Astrocyte (in vitro differentiated cells and primary cell): ENCODE measurements at regions not wholly inside any gene's neighbourhood (a gene's known extent, or its start where the extent isn't known, plus 50 kb on each side); places are given as distances from the start of the nearest gene placed in this dataset.
A peak's percentile ranks its signal among the peaks of the same experiment; 100 is the strongest.

Source experiments
- DNase-seq: peaks from one replicate; pipeline ENCODE4 v3.0.0-alpha.2; 2010; ENCODE audit warnings: low read depth
- FAIRE-seq: peaks from 2 replicates; lab custom pipeline; 2011; peaks lifted over from hg19 to GRCh38; lab: Jason Lieb, UNC
- H2AFZ ChIP-seq: 2 replicates; pipeline ENCODE4 v1.6.0; 2012; ENCODE audit warnings: low read depth, low read length, inconsistent platforms
- H3K27ac ChIP-seq: 2 replicates; pipeline ENCODE4 v1.5.1; 2011; ENCODE audit warnings: low read depth, low read length, inconsistent platforms
- H3K27me3 ChIP-seq: 2 replicates; pipeline ENCODE4 v1.6.0; 2011; ENCODE audit warnings: low read length, inconsistent platforms; ENCODE audit not compliant: insufficient read depth
- H3K36me3 ChIP-seq: 2 replicates; pipeline ENCODE4 v1.5.1; 2011; ENCODE audit warnings: low read length, inconsistent platforms; ENCODE audit not compliant: insufficient read depth
- H3K4me1 ChIP-seq: 2 replicates; pipeline ENCODE4 v1.5.1; 2011; ENCODE audit warnings: low read length, inconsistent platforms; ENCODE audit not compliant: insufficient read depth
- H3K4me2 ChIP-seq: 2 replicates; pipeline ENCODE4 v1.6.0; 2012; ENCODE audit warnings: low read length, inconsistent platforms
- H3K4me3 ChIP-seq: 2 replicates; pipeline ENCODE4 v1.5.1; 2011; ENCODE audit warnings: low read depth, mild to moderate bottlenecking, low read length, inconsistent platforms; ENCODE audit not compliant: insufficient read depth
- H3K79me2 ChIP-seq: 2 replicates; pipeline ENCODE4 v1.6.0; 2012; ENCODE audit warnings: mild to moderate bottlenecking, low read length, inconsistent platforms; ENCODE audit not compliant: insufficient read depth
- H3K9ac ChIP-seq: 2 replicates; pipeline ENCODE4 v1.6.0; 2012; ENCODE audit warnings: mild to moderate bottlenecking, low read length, inconsistent platforms
- H3K9me3 ChIP-seq: 2 replicates; pipeline ENCODE4 v1.5.1; 2012; ENCODE audit warnings: low read depth, mild to moderate bottlenecking, low read length, inconsistent platforms; ENCODE audit not compliant: insufficient read depth
- H4K20me1 ChIP-seq: 2 replicates; pipeline ENCODE4 v1.6.0; 2012; ENCODE audit warnings: low read length, inconsistent platforms; ENCODE audit not compliant: insufficient read depth
- H3K27ac Mint-ChIP-seq: one replicate; pipeline ENCODE4 v1.8.0; 2021; ENCODE audit warnings: mild to moderate bottlenecking, mixed read lengths; ENCODE audit not compliant: unreplicated experiment
- H3K27me3 Mint-ChIP-seq: one replicate; pipeline ENCODE4 v1.8.0; 2021; ENCODE audit warnings: low read depth, mixed read lengths; ENCODE audit not compliant: unreplicated experiment
- H3K36me3 Mint-ChIP-seq: one replicate; pipeline ENCODE4 v1.8.0; 2021; ENCODE audit warnings: low read depth, mixed read lengths; ENCODE audit not compliant: unreplicated experiment
- H3K4me1 Mint-ChIP-seq: one replicate; pipeline ENCODE4 v1.8.0; 2021; ENCODE audit warnings: low read depth, mixed read lengths; ENCODE audit not compliant: unreplicated experiment
- H3K4me3 Mint-ChIP-seq: one replicate; pipeline ENCODE4 v1.8.0; 2021; ENCODE audit warnings: mild to moderate bottlenecking, moderate library complexity, mixed read lengths; ENCODE audit not compliant: unreplicated experiment
- H3K9me3 Mint-ChIP-seq: one replicate; pipeline ENCODE4 v1.8.0; 2021; ENCODE audit warnings: mild to moderate bottlenecking, mixed read lengths; ENCODE audit not compliant: unreplicated experiment
- CTCF ChIP-seq: IDR thresholded peaks from 2 replicates; pipeline ENCODE4 v1.5.1; 2011; ENCODE audit warnings: low read depth, mild to moderate bottlenecking, inconsistent platforms, low read length, moderate library complexity; ENCODE audit not compliant: insufficient read depth
- EZH2 ChIP-seq: IDR thresholded peaks from 2 replicates; pipeline ENCODE4 v1.6.1; 2012; ENCODE audit warnings: mild to moderate bottlenecking, low read length, inconsistent platforms; ENCODE audit not compliant: insufficient read depth

GRCh38 chr16:17773698-17774101, 302.9 kb upstream of the XYLT1 start:
- no peak overlapping the region for H3K27ac ChIP-seq
- H3K36me3 Mint-ChIP-seq, result no peaks in the 10 kb centered on the region
- H4K20me1 ChIP-seq, result no peaks in the 10 kb centered on the region
- no peak overlapping the region for H2AFZ ChIP-seq
- no peaks in the 10 kb centered on the region for H3K9me3 ChIP-seq
- FAIRE-seq (no peak), DNase-seq (peak; percentile 51)
- no peak overlapping the region for H3K4me3 ChIP-seq
- H3K27me3 Mint-ChIP-seq, result peaks cover 8% of the 10 kb centered on the region
- no peak overlapping the region for H3K9ac ChIP-seq
- H3K36me3 ChIP-seq, result no peaks in the 10 kb centered on the region
- peaks cover 10% of the 10 kb centered on the region for H3K4me1 Mint-ChIP-seq
- H3K79me2 ChIP-seq, result no peaks in the 10 kb centered on the region
- peaks cover 5% of the 10 kb centered on the region for H3K4me1 ChIP-seq
- H3K27me3 ChIP-seq, result no peaks in the 10 kb centered on the region
- no peak overlapping the region for H3K4me3 Mint-ChIP-seq
- no peak overlapping the region for H3K4me2 ChIP-seq
- H3K9me3 Mint-ChIP-seq, result peaks cover 6% of the 10 kb centered on the region
- TF ChIP-seq EZH2 (no peak), CTCF (no peak)
- no peak overlapping the region for H3K27ac Mint-ChIP-seq

GRCh38 chr16:17770104-17770503, 299.3 kb upstream of the XYLT1 start:
- H3K4me2 ChIP-seq, result no peak overlapping the region
- TF ChIP-seq CTCF, result no peak
- TF ChIP-seq EZH2, result no peak
- H3K79me2 ChIP-seq, result no peaks in the 10 kb centered on the region
- H3K27ac ChIP-seq, result no peak overlapping the region
- peaks cover 17% of the 10 kb centered on the region for H3K4me1 Mint-ChIP-seq
- H3K27ac Mint-ChIP-seq, result no peak overlapping the region
- H3K36me3 ChIP-seq, result no peaks in the 10 kb centered on the region
- H3K4me3 ChIP-seq, result no peak overlapping the region
- peaks cover 4% of the 10 kb centered on the region for H3K9me3 Mint-ChIP-seq
- H3K27me3 Mint-ChIP-seq, result peaks cover 4% of the 10 kb centered on the region
- FAIRE-seq (no peak), DNase-seq (no peak)
- no peaks in the 10 kb centered on the region for H3K36me3 Mint-ChIP-seq
- H3K4me3 Mint-ChIP-seq, result no peak overlapping the region
- H3K9me3 ChIP-seq, result no peaks in the 10 kb centered on the region
- H3K9ac ChIP-seq, result no peak overlapping the region
- H3K4me1 ChIP-seq, result no peaks in the 10 kb centered on the region
- no peak overlapping the region for H2AFZ ChIP-seq
- H4K20me1 ChIP-seq, result no peaks in the 10 kb centered on the region
- H3K27me3 ChIP-seq, result no peaks in the 10 kb centered on the region

GRCh38 chr16:17769065-17769464, 298.3 kb upstream of the XYLT1 start:
- Mint-ChIP-seq H3K36me3 (no peaks in the 10 kb centered on the region), H3K9me3 (peaks cover 4% of the 10 kb centered on the region), H3K27me3 (no peaks in the 10 kb centered on the region), H3K27ac (peak overlapping the region; percentile 41), H3K4me1 (peaks cover 16% of the 10 kb centered on the region), H3K4me3 (no peak overlapping the region)
- TF ChIP-seq EZH2 (no peak), CTCF (no peak)
- Histone ChIP-seq H3K9me3 (no peaks in the 10 kb centered on the region), H3K4me3 (no peak overlapping the region), H3K79me2 (no peaks in the 10 kb centered on the region), H2AFZ (no peak overlapping the region), H3K9ac (no peak overlapping the region), H3K4me2 (no peak overlapping the region), H3K27me3 (no peaks in the 10 kb centered on the region), H4K20me1 (no peaks in the 10 kb centered on the region), H3K36me3 (no peaks in the 10 kb centered on the region), H3K27ac (no peak overlapping the region), H3K4me1 (no peaks in the 10 kb centered on the region)
- FAIRE-seq (no peak), DNase-seq (peak; percentile 3)
